ENCODE measurements at regions not wholly inside any gene's neighbourhood (a gene's known extent, or its start where the extent isn't known, plus 50 kb on each side); places are given as distances from the start of the nearest gene placed in this dataset.

DNA sequence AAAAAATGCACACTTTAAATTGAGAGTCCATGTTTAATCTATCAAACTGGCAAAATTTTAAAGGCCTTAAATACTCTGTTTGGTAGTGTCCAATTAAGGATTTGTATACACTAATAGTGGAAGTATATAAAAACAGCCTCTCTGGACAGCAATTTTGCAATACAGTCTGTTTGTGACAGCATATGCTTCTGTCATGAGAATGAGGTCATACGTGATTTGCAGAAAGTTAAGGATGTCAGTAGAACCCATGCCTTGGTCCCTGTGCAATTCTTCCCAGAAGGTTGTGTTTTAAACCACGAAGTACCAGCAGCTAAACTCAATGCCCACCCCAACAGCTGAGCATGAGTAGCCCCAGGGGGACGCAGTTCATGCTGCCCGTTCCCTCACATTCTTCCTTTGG is 78.4 kb downstream of the AIPL1 start:
- no TSS peak for BruUV-seq (replicated peaks)
- no peak overlapping the region for H3K27ac ChIP-seq (ENCODE audit: control insufficient read depth, insufficient read depth)
- ChIA-PET RAD21 (ENCODE audit: unreplicated experiment) (no interaction called here), POLR2A (no interaction called here), SMC1A (ENCODE audit: uncharacterized antibody, unreplicated experiment) (no interaction called here), CTCF (no interaction called here)
- no peak for FAIRE-seq
- ATAC-seq: no peak
- H3K4me2 ChIP-seq (ENCODE audit: control insufficient read depth, insufficient read depth): no peak overlapping the region
- intact Hi-C loops (cut with micrococcal nuclease; ENCODE audit: unreplicated experiment): no loop called here
- no peaks in the 10 kb centered on the region for H3K4me1 ChIP-seq (ENCODE audit: control insufficient read depth, insufficient read depth, low read length)
- H3K9ac ChIP-seq (ENCODE audit: control insufficient read depth, insufficient read depth, low read length): no peak overlapping the region
- no peak for TF ChIP-seq EGR1 (IDR thresholded peaks at IDR 0.05; ENCODE audit: borderline replicate concordance in 1 of 2, low read depth in 2 of 2, low read length in 2 of 2)
- TF ChIP-seq NFIC (IDR thresholded peaks at IDR 0.05; ENCODE audit: low read depth, low read length): no peak
- TF ChIP-seq ESRRA (IDR thresholded peaks at IDR 0.05; ENCODE audit: low read length): no peak
- TF ChIP-seq, protein P1, sequence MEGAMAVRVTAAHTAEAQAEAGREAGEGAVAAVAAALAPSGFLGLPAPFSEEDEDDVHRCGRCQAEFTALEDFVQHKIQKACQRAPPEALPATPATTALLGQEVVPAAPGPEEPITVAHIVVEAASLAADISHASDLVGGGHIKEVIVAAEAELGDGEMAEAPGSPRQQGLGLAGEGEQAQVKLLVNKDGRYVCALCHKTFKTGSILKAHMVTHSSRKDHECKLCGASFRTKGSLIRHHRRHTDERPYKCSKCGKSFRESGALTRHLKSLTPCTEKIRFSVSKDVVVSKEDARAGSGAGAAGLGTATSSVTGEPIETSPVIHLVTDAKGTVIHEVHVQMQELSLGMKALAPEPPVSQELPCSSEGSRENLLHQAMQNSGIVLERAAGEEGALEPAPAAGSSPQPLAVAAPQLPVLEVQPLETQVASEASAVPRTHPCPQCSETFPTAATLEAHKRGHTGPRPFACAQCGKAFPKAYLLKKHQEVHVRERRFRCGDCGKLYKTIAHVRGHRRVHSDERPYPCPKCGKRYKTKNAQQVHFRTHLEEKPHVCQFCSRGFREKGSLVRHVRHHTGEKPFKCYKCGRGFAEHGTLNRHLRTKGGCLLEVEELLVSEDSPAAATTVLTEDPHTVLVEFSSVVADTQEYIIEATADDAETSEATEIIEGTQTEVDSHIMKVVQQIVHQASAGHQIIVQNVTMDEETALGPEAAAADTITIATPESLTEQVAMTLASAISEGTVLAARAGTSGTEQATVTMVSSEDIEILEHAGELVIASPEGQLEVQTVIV (IDR thresholded peaks at IDR 0.05; ENCODE audit: borderline replicate concordance, partially characterized antibody): no peak
- TF ChIP-seq MEF2A (IDR thresholded peaks at IDR 0.05; ENCODE audit: insufficient read depth, low read depth, low read length): no peak
- no peak for TF ChIP-seq POLR2A (IDR thresholded peaks at IDR 0.05; ENCODE audit: low read depth, low read length)
- no peak for TF ChIP-seq IKZF1 (conservative IDR thresholded peaks at IDR 0.05)
- no peak for TF ChIP-seq TAF1 (IDR thresholded peaks at IDR 0.05; ENCODE audit: borderline replicate concordance, low read depth, low read length)
- TF ChIP-seq ETV6 (conservative IDR thresholded peaks at IDR 0.05 in 1 of 2, IDR thresholded peaks at IDR 0.05 in 1 of 2; ENCODE audit: borderline replicate concordance in 1 of 2, low read depth in 1 of 2): no peak
- TF ChIP-seq, protein P2, sequence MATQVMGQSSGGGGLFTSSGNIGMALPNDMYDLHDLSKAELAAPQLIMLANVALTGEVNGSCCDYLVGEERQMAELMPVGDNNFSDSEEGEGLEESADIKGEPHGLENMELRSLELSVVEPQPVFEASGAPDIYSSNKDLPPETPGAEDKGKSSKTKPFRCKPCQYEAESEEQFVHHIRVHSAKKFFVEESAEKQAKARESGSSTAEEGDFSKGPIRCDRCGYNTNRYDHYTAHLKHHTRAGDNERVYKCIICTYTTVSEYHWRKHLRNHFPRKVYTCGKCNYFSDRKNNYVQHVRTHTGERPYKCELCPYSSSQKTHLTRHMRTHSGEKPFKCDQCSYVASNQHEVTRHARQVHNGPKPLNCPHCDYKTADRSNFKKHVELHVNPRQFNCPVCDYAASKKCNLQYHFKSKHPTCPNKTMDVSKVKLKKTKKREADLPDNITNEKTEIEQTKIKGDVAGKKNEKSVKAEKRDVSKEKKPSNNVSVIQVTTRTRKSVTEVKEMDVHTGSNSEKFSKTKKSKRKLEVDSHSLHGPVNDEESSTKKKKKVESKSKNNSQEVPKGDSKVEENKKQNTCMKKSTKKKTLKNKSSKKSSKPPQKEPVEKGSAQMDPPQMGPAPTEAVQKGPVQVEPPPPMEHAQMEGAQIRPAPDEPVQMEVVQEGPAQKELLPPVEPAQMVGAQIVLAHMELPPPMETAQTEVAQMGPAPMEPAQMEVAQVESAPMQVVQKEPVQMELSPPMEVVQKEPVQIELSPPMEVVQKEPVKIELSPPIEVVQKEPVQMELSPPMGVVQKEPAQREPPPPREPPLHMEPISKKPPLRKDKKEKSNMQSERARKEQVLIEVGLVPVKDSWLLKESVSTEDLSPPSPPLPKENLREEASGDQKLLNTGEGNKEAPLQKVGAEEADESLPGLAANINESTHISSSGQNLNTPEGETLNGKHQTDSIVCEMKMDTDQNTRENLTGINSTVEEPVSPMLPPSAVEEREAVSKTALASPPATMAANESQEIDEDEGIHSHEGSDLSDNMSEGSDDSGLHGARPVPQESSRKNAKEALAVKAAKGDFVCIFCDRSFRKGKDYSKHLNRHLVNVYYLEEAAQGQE (IDR thresholded peaks at IDR 0.05; ENCODE audit: low read depth, low read length): no peak
- no peak for TF ChIP-seq MTA3 (IDR thresholded peaks at IDR 0.05; ENCODE audit: borderline replicate concordance, low read length)
- TF ChIP-seq, protein P3, sequence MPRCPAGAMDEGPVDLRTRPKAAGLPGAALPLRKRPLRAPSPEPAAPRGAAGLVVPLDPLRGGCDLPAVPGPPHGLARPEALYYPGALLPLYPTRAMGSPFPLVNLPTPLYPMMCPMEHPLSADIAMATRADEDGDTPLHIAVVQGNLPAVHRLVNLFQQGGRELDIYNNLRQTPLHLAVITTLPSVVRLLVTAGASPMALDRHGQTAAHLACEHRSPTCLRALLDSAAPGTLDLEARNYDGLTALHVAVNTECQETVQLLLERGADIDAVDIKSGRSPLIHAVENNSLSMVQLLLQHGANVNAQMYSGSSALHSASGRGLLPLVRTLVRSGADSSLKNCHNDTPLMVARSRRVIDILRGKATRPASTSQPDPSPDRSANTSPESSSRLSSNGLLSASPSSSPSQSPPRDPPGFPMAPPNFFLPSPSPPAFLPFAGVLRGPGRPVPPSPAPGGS (IDR thresholded peaks at IDR 0.05; ENCODE audit: borderline replicate concordance, insufficient read depth, low read depth, low read length, poor library complexity, severe bottlenecking): no peak
- TF ChIP-seq MYB (IDR thresholded peaks at IDR 0.05; ENCODE audit: borderline replicate concordance, low read depth, low read length): no peak
- TF ChIP-seq ZNF384 (IDR thresholded peaks at IDR 0.05; ENCODE audit: borderline replicate concordance, low read depth, low read length): no peak
- no peak for TF ChIP-seq RFX5 (IDR thresholded peaks at IDR 0.05; ENCODE audit: low read depth, low read length)
- TF ChIP-seq EED (IDR thresholded peaks at IDR 0.05; ENCODE audit: low read depth): no peak
- TF ChIP-seq ZNF622 (IDR thresholded peaks at IDR 0.05): no peak
- TF ChIP-seq YBX1 (IDR thresholded peaks at IDR 0.05): no peak
- TF ChIP-seq RB1 (IDR thresholded peaks at IDR 0.05; ENCODE audit: borderline replicate concordance): no peak
- TF ChIP-seq WRNIP1 (IDR thresholded peaks at IDR 0.05; ENCODE audit: borderline replicate concordance, low read depth, low read length): no peak
- no peaks in the 10 kb centered on the region for H4K20me1 ChIP-seq (ENCODE audit: control insufficient read depth, insufficient read depth)
- no peak overlapping the region for H3K4me3 ChIP-seq
- H2AFZ ChIP-seq (ENCODE audit: control insufficient read depth, low read depth, low read length): no peak overlapping the region
- in situ Hi-C loops (cut with MboI): no loop called here
- DNase-seq (ENCODE audit: low read depth, low spot score): no peak
- H3K27me3 ChIP-seq (replicated peaks in 1 of 2; ENCODE audit: control insufficient read depth in 2 of 2, insufficient read depth in 2 of 2, low read length in 1 of 2): no peaks in the 10 kb centered on the region
- no peaks in the 10 kb centered on the region for H3K9me3 ChIP-seq (replicated peaks; ENCODE audit: control insufficient read depth, insufficient read depth, low read length)
- H3K79me2 ChIP-seq (ENCODE audit: control insufficient read depth, insufficient read depth, low read length): no peaks in the 10 kb centered on the region
- 31% methylated on average over 4 of the region's 4 CpGs for WGBS (ENCODE audit: insufficient coverage, insufficient replicate concordance, low lambda C conversion rate, missing lambda C conversion rate)
- H3K36me3 ChIP-seq (ENCODE audit: control insufficient read depth in 2 of 2, insufficient read depth in 2 of 2, low read length in 1 of 2): no peaks in the 10 kb centered on the region
